Kidney epithelial cell (primary cell): ENCODE measurements at regions not wholly inside any gene's neighbourhood (a gene's known extent, or its start where the extent isn't known, plus 50 kb on each side); places are given as distances from the start of the nearest gene placed in this dataset.

Experiments used
- DNase-seq: peaks from one replicate; pipeline ENCODE4 v3.0.0-alpha.2; 2010; ENCODE audit warnings: low read depth
- H3K27me3 ChIP-seq: 2 replicates; pipeline ENCODE4 v1.6.0; 2011; ENCODE audit warnings: low read length; ENCODE audit not compliant: control insufficient read depth, insufficient read depth
- H3K36me3 ChIP-seq: 2 replicates; pipeline ENCODE4 v1.5.1; 2011; ENCODE audit warnings: low read length; ENCODE audit not compliant: control insufficient read depth, insufficient read depth
- H3K4me3 ChIP-seq: 2 replicates; pipeline ENCODE4 v1.5.1; 2011; ENCODE audit warnings: low read depth, mild to moderate bottlenecking, control low read depth, low read length
- CTCF ChIP-seq: IDR thresholded peaks from 2 replicates; pipeline ENCODE4 v1.5.1; 2011; ENCODE audit warnings: mild to moderate bottlenecking, moderate library complexity, low read length, control low read depth, inconsistent platforms; ENCODE audit not compliant: insufficient read depth, poor library complexity, severe bottlenecking

GRCh38 chr11:21635394-21636145, 557.3 kb upstream of the ANO5 start:
- DNase-seq: no peak
- Histone ChIP-seq H3K27me3 (no peaks in the 10 kb centered on the region), H3K4me3 (no peak overlapping the region), H3K36me3 (no peaks in the 10 kb centered on the region)
- TF ChIP-seq CTCF: no peak

GRCh38 chr11:21636561-21636960, 556.3 kb upstream of the ANO5 start:
- TF ChIP-seq CTCF: no peak
- H3K36me3 ChIP-seq: no peaks in the 10 kb centered on the region
- no peak overlapping the region for H3K4me3 ChIP-seq
- DNase-seq: no peak
- H3K27me3 ChIP-seq: no peaks in the 10 kb centered on the region

GRCh38 chr11:21640491-21640890, 552.4 kb upstream of the ANO5 start:
- Histone ChIP-seq H3K36me3 (no peaks in the 10 kb centered on the region), H3K27me3 (no peaks in the 10 kb centered on the region), H3K4me3 (no peak overlapping the region)
- DNase-seq: no peak
- no peak for TF ChIP-seq CTCF

- no peak for TF ChIP-seq CTCF
- no peaks in the 10 kb centered on the region for H3K27me3 ChIP-seq
- no peaks in the 10 kb centered on the region for H3K36me3 ChIP-seq
- DNase-seq: no peak
- no peak overlapping the region for H3K4me3 ChIP-seq
These were observed 551.0 kb upstream of the ANO5 start for GRCh38 chr11:21641869-21642268.

- no peak for TF ChIP-seq CTCF
- no peak overlapping the region for H3K4me3 ChIP-seq
- no peaks in the 10 kb centered on the region for H3K36me3 ChIP-seq
- no peaks in the 10 kb centered on the region for H3K27me3 ChIP-seq
- no peak for DNase-seq
These were observed 546.5 kb upstream of the ANO5 start for GRCh38 chr11:21646351-21646750.

- Histone ChIP-seq H3K27me3 (no peaks in the 10 kb centered on the region), H3K36me3 (no peaks in the 10 kb centered on the region), H3K4me3 (no peak overlapping the region)
- no peak for TF ChIP-seq CTCF
- DNase-seq: no peak
These were observed 541.9 kb upstream of the ANO5 start for GRCh38 chr11:21650961-21651360.
